ENCODE measurements at regions not wholly inside any gene's neighbourhood (a gene's known extent, or its start where the extent isn't known, plus 50 kb on each side); places are given as distances from the start of the nearest gene placed in this dataset.
"Not testable (repeated sequence)": the region's sequence is repeated elsewhere in the genome, so short reads cannot be mapped to it uniquely, and the experiment has no call there.

GRCh38 chr3:178112552-178112951, 423.7 kb upstream of the KCNMB2 start:
- not testable (repeated sequence) for TF ChIP-seq CTCF, POLR2AphosphoS5 (IDR thresholded peaks at IDR 0.05)

All from breast epithelium (tissue), 3 donors.